HL-60 (cell line): ENCODE measurements at regions not wholly inside any gene's neighbourhood (a gene's known extent, or its start where the extent isn't known, plus 50 kb on each side); places are given as distances from the start of the nearest gene placed in this dataset.

ENCODE experiments used
- DNase-seq, 2 experiments: peaks; one replicate each; pipeline ENCODE4 v3.0.0-alpha.2; 2010 to 2020; ENCODE audit warnings: low read depth in 1 of 2, low spot score in 1 of 2
- H3K27ac ChIP-seq: fragments of 250-450 bp; sonication (Bioruptor Pico); replicated peaks from 2 replicates; pipeline ENCODE4 v1.5.1; 2020; ENCODE audit warnings: mild to moderate bottlenecking, moderate library complexity
- H3K27me3 ChIP-seq: fragments of 250-450 bp; sonication (Bioruptor Pico); 2 replicates; pipeline ENCODE4 v1.5.1; 2021; ENCODE audit warnings: mild to moderate bottlenecking, moderate library complexity; ENCODE audit not compliant: insufficient read depth, poor library complexity, severe bottlenecking
- H3K4me3 ChIP-seq: replicated peaks from 2 replicates; pipeline ENCODE4 v1.5.1; 2011; ENCODE audit warnings: mild to moderate bottlenecking, control low read depth, low read length; ENCODE audit not compliant: insufficient read depth
- CTCF ChIP-seq: IDR thresholded peaks from one replicate; pipeline ENCODE4 v1.5.1; 2011; ENCODE audit warnings: low read length, control low read depth, inconsistent platforms; ENCODE audit not compliant: insufficient read depth
- GABPA ChIP-seq: IDR thresholded peaks from 2 replicates; pipeline ENCODE4 v1.6.1; 2012; ENCODE audit warnings: low read depth
- POLR2AphosphoS5 ChIP-seq: IDR thresholded peaks from 2 replicates; pipeline ENCODE4 v1.6.1; 2012; ENCODE audit warnings: low read depth
- REST ChIP-seq: IDR thresholded peaks from 2 replicates; pipeline ENCODE4 v1.6.1; 2012; ENCODE audit warnings: low read depth; ENCODE audit not compliant: insufficient replicate concordance
- SPI1 ChIP-seq: IDR thresholded peaks from 2 replicates; pipeline ENCODE4 v1.6.1; 2012; ENCODE audit warnings: low read depth, mild to moderate bottlenecking, borderline replicate concordance

GRCh38 chr4:164606478-164606877 is 147.5 kb upstream of the SMIM31 start:
- Histone ChIP-seq H3K4me3 (no peak overlapping the region), H3K27ac (no peak overlapping the region), H3K27me3 (no peaks in the 10 kb centered on the region)
- no peak for DNase-seq
- TF ChIP-seq SPI1 (no peak), POLR2AphosphoS5 (no peak), CTCF (no peak), GABPA (no peak), REST (no peak)

GRCh38 chr4:164613256-164613655 is 140.7 kb upstream of the SMIM31 start:
- Histone ChIP-seq H3K27ac (no peak overlapping the region), H3K4me3 (no peak overlapping the region), H3K27me3 (no peaks in the 10 kb centered on the region)
- TF ChIP-seq SPI1 (no peak), CTCF (no peak), GABPA (no peak), REST (no peak), POLR2AphosphoS5 (no peak)
- no peak for DNase-seq

- no peaks in the 10 kb centered on the region for H3K27me3 ChIP-seq
- no peak for TF ChIP-seq REST
- TF ChIP-seq GABPA: no peak
- TF ChIP-seq POLR2AphosphoS5: no peak
- no peak for TF ChIP-seq SPI1
- no peak for TF ChIP-seq CTCF
- no peak overlapping the region for H3K4me3 ChIP-seq
- H3K27ac ChIP-seq: no peak overlapping the region
- DNase-seq: no peak
Measured at GRCh38 chr4:164613792-164614191, 140.1 kb upstream of the SMIM31 start.
